ENCODE measurements at regions not wholly inside any gene's neighbourhood (a gene's known extent, or its start where the extent isn't known, plus 50 kb on each side); places are given as distances from the start of the nearest gene placed in this dataset.

DNA sequence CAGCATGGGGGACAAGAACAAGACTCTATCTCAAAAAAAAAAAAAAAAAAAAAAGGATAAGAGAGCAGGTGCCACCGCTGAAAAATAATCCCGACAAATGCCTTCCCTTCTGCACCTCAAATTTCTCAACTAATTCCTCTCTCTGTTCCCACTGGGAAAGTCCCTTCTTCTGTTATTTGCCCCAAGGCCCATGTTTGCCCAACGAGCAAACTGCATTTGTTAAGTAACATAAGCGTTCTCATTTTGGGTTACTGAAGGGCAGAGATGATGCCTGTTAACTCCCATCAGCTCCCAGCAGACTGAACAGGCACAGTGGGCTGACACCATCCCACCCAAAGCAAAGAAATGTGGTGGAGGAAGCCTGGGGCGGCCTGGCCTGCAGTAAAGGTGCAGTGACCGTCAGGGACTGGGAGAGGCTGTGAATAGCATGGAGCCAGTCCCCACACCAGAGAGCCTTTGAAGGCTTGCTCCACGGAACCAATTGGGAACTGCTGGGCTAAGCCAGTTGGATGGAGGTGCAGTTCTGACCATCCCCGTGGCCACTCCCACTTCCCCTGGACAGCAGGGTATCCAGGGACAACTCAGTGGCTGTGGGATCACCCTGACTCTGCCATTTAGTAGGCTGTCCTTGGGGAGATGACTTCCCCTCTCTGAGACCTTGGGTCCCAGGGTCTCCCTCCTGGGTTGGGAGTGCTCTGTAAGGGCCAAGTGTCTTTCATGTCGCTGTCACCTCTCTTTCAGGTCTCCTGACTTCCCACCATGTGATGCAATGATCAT lies 149.7 kb upstream of the IER5L start:
- intact Hi-C loops (cut with micrococcal nuclease) = no loop called here
- Histone ChIP-seq H3K9me3 (ENCODE audit: control insufficient read depth in 1 of 2, insufficient read depth in 1 of 2, low read depth in 1 of 2, low read length in 2 of 2) (peaks cover 0 to 18% of the 10 kb centered on the region in 2 experiments; a peak in 1 of 4 replicates), H3K9me2 (ENCODE audit: insufficient read depth) (no peaks in the 10 kb centered on the region), H3K9ac (ENCODE audit: low read length) (no peak overlapping the region), H3K27me3 (ENCODE audit: insufficient read depth, low read length) (no peaks in the 10 kb centered on the region), H2AFZ (ENCODE audit: low read depth, low read length, poor library complexity, severe bottlenecking) (peak overlapping the region; percentile 15), H3K36me3 (ENCODE audit: control insufficient read depth in 1 of 2, insufficient read depth in 2 of 2, low read length in 2 of 2) (no peaks in the 10 kb centered on the region), H3K27ac (ENCODE audit: low read depth, low read length) (no peak overlapping the region), H3K4me2 (ENCODE audit: low read length) (no peak overlapping the region), H3K4me3 (replicated peaks in 1 of 2; ENCODE audit: low read depth in 1 of 2, low read length in 2 of 2) (no peak overlapping the region), H4K20me1 (ENCODE audit: insufficient read depth) (no peaks in the 10 kb centered on the region), H3K4me1 (ENCODE audit: control insufficient read depth in 1 of 2, insufficient read depth in 2 of 2, low read length in 2 of 2) (peaks cover 9 to 26% of the 10 kb centered on the region in 2 experiments), H3K79me2 (ENCODE audit: insufficient read depth, low read length) (no peaks in the 10 kb centered on the region)
- ChIA-PET CTCF (no interaction called here), RAD21 (ENCODE audit: low non-redundant PET in 1 of 2, low total read pairs in 2 of 2, uncharacterized antibody in 2 of 2, unreplicated experiment in 2 of 2) (no interaction called here), POLR2A (no interaction called here)
- DNase-seq (ENCODE audit: low read depth, low spot score) (no peak), ATAC-seq (no peak)
- TF ChIP-seq POLR2A (IDR thresholded peaks at IDR 0.05; ENCODE audit: borderline replicate concordance, extremely low read depth, insufficient read depth, insufficient read length) (no peak), CBX3 (IDR thresholded peaks at IDR 0.05; ENCODE audit: low read depth) (no peak), SP1 (IDR thresholded peaks at IDR 0.05; ENCODE audit: low read depth) (no peak), ELF1 (IDR thresholded peaks at IDR 0.05; ENCODE audit: borderline replicate concordance, low read depth) (no peak), POLR2AphosphoS5 (IDR thresholded peaks at IDR 0.05; ENCODE audit: low read depth, low read length) (no peak), FOSL1 (IDR thresholded peaks at IDR 0.05; ENCODE audit: low read depth) (no peak), EZH2phosphoT487 (IDR thresholded peaks at IDR 0.05; ENCODE audit: borderline replicate concordance) (no peak), CTCF (IDR thresholded peaks at IDR 0.05 in 2 of 3, conservative IDR thresholded peaks at IDR 0.05 in 1 of 3; ENCODE audit: borderline replicate concordance in 1 of 3, insufficient read depth in 1 of 3, low read depth in 2 of 3, low read length in 2 of 3) (no peak), SRF (IDR thresholded peaks at IDR 0.05; ENCODE audit: low read depth) (no peak), ZNF274 (IDR thresholded peaks at IDR 0.05; ENCODE audit: low read depth, low read length) (no peak), RAD21 (IDR thresholded peaks at IDR 0.05; ENCODE audit: low read depth) (no peak), ZFX (IDR thresholded peaks at IDR 0.05) (no peak), JUND (IDR thresholded peaks at IDR 0.05) (no peak), CEBPB (IDR thresholded peaks at IDR 0.05; ENCODE audit: low read depth) (no peak), EZH2 (IDR thresholded peaks at IDR 0.05) (no peak)
- TF ChIP-seq, protein P1, sequence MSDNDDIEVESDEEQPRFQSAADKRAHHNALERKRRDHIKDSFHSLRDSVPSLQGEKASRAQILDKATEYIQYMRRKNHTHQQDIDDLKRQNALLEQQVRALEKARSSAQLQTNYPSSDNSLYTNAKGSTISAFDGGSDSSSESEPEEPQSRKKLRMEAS (IDR thresholded peaks at IDR 0.05) = no peak
- TF ChIP-seq, protein P2, sequence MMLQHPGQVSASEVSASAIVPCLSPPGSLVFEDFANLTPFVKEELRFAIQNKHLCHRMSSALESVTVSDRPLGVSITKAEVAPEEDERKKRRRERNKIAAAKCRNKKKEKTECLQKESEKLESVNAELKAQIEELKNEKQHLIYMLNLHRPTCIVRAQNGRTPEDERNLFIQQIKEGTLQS (IDR thresholded peaks at IDR 0.05) = no peak
- BruUV-seq (replicated peaks) = no TSS peak
